GM13977 (cell line): ENCODE measurements at regions not wholly inside any gene's neighbourhood (a gene's known extent, or its start where the extent isn't known, plus 50 kb on each side); places are given as distances from the start of the nearest gene placed in this dataset.

ENCODE experiments used
- DNase-seq: peaks from one replicate; pipeline ENCODE4 v3.0.0; 2012; ENCODE audit warnings: low spot score
- CTCF ChIP-seq: IDR thresholded peaks from 2 replicates; pipeline ENCODE4 v1.5.1; 2012; ENCODE audit warnings: mild to moderate bottlenecking, control low read depth; ENCODE audit not compliant: insufficient read depth; ENCODE audit errors: extremely low read depth, missing control alignments
- in situ Hi-C: fragments of 300-500 bp; cut with MboI; formaldehyde crosslinking; loops from one replicate; pipeline ENCODE4 v1.12.0; 2022; ENCODE audit warnings: low sequenced_read_pairs, low pct_unique_long_range_greater_than_20kb, mixed read lengths, inconsistent platforms; ENCODE audit not compliant: unreplicated experiment

GRCh38 chr19:29308977-29309590 lies 96.1 kb upstream of the UQCRFS1 start:
- in situ Hi-C loops: no loop called here
- no peak for TF ChIP-seq CTCF
- DNase-seq: no peak

GRCh38 chr19:29309637-29310036 lies 96.7 kb upstream of the UQCRFS1 start:
- in situ Hi-C loops: no loop called here
- no peak for DNase-seq
- TF ChIP-seq CTCF: no peak

- no peak for DNase-seq
- TF ChIP-seq CTCF: no peak
- in situ Hi-C loops: no loop called here
Measured at GRCh38 chr19:29311191-29311790, 98.3 kb upstream of the UQCRFS1 start.

- no peak for TF ChIP-seq CTCF
- DNase-seq: no peak
- in situ Hi-C loops: no loop called here
Measured at GRCh38 chr19:29315556-29316190, 102.7 kb upstream of the UQCRFS1 start.

GRCh38 chr19:29318581-29318980 lies 105.6 kb upstream of the UQCRFS1 start:
- in situ Hi-C loops: no loop called here
- TF ChIP-seq CTCF: no peak

GRCh38 chr19:29320086-29320485 lies 107.1 kb upstream of the UQCRFS1 start:
- DNase-seq: no peak
- in situ Hi-C loops: no loop called here
- no peak for TF ChIP-seq CTCF

More at GRCh38 chr19:29318581-29318980, 105.6 kb upstream of the UQCRFS1 start:
- no peak for DNase-seq
